ENCODE measurements at regions not wholly inside any gene's neighbourhood (a gene's known extent, or its start where the extent isn't known, plus 50 kb on each side); places are given as distances from the start of the nearest gene placed in this dataset.

- ATAC-seq, result peak in 6 of 8 donors; percentile 20 to 86 (median 50)
- Histone ChIP-seq H3K9me3 (no peaks in the 10 kb centered on the region), H3K36me3 (no peaks in the 10 kb centered on the region), H3K4me3 (no peak overlapping the region), H3K27me3 (peaks cover 0 to 6% (median 0%) of the 10 kb centered on the region in 7 donors), H3K27ac (peak overlapping the region in 1 of 10 donors; percentile 20), H3K4me1 (peaks cover 0 to 3% (median 0%) of the 10 kb centered on the region in 9 donors)
- no peak for DNase-seq
- TF ChIP-seq CTCF (IDR thresholded peaks at IDR 0.05), result no peak
- intact Hi-C loops (cut with DNase I), result no loop called here
- WGBS, 2 donors, result 37 to 38% methylated on average over 2 of the region's 2 CpGs
These were observed 128.7 kb downstream of the MID1IP1 start for GRCh38 chrX:38929966-38930421.

- peak overlapping the region in 1 of 10 donors; percentile 20 for H3K27ac ChIP-seq
- H3K4me1 ChIP-seq, result peaks cover 0 to 3% (median 0%) of the 10 kb centered on the region in 9 donors
- H3K27me3 ChIP-seq, result peaks cover 0 to 6% (median 0%) of the 10 kb centered on the region in 7 donors
- ATAC-seq (no peak), DNase-seq (no peak)
- H3K4me3 ChIP-seq, result no peak overlapping the region
- H3K36me3 ChIP-seq, result no peaks in the 10 kb centered on the region
- H3K9me3 ChIP-seq, result no peaks in the 10 kb centered on the region
- intact Hi-C loops (cut with DNase I), result no loop called here
- WGBS, 2 donors, result 88 to 94% methylated on average over 2 of the region's 2 CpGs
- TF ChIP-seq CTCF (IDR thresholded peaks at IDR 0.05), result no peak
These were observed 129.2 kb downstream of the MID1IP1 start for GRCh38 chrX:38930474-38930873.

GRCh38 chrX:38935561-38935960 lies 134.3 kb downstream of the MID1IP1 start:
- Histone ChIP-seq H3K27ac (no peak overlapping the region), H3K36me3 (no peaks in the 10 kb centered on the region), H3K4me3 (no peak overlapping the region), H3K4me1 (no peaks in the 10 kb centered on the region), H3K27me3 (no peaks in the 10 kb centered on the region), H3K9me3 (no peaks in the 10 kb centered on the region)
- no peak for TF ChIP-seq CTCF (IDR thresholded peaks at IDR 0.05)
- DNase-seq, result no peak
- no peak for ATAC-seq
- 93 to 96% methylated on average over 4 of the region's 4 CpGs for WGBS, 2 donors
- intact Hi-C loops (cut with DNase I), result no loop called here

- Histone ChIP-seq H3K27ac (no peak overlapping the region), H3K4me3 (no peak overlapping the region), H3K4me1 (no peaks in the 10 kb centered on the region), H3K27me3 (no peaks in the 10 kb centered on the region), H3K9me3 (peaks cover 0 to 4% (median 0%) of the 10 kb centered on the region in 11 donors), H3K36me3 (no peaks in the 10 kb centered on the region)
- no peak for TF ChIP-seq CTCF (IDR thresholded peaks at IDR 0.05)
- DNase-seq, result no peak
- no peak for ATAC-seq
- intact Hi-C loops (cut with DNase I), result no loop called here
These were observed 136.1 kb downstream of the MID1IP1 start for GRCh38 chrX:38937400-38937799.

Measured in heart right ventricle (tissue), 16 donors.